ENCODE measurements at regions not wholly inside any gene's neighbourhood (a gene's known extent, or its start where the extent isn't known, plus 50 kb on each side); places are given as distances from the start of the nearest gene placed in this dataset.

DNA sequence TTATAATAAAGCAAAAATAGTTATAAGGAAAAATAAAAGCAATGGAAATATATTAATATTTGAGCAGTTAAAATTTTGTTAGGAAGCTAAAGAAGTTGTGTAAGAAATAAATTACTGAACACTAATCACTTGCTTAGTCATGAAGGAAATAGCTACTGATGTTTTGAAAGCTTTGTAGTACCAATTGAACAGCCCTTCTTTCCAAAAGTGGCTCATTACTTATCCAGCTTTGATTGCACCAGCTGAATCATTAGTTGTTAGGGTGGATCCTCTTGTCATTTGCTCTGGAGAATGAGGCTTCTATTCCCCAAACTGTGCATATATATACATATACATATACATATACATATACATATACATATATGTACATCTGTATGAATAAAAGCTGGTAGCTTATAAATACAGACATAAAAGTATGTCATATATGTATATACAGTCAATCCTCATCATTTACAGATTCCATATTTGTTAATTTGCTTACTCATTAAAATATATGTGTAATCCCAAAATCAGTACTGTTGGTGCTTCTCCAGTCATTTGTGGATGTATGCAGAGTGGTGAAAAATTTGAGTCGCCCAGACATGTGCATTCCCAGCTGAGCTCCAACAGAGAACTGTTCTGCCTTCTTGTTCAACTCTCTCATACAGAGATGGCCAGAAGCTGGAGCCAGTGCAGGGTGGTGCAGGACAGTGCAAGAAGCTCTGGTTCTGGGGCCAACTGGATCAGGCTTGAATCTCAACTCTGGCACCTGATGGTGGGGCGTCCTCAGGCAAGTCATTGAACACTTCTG lies 214.1 kb downstream of the RPAP3 start:
- no peaks in the 10 kb centered on the region for H3K4me1 ChIP-seq (ENCODE audit: insufficient read depth, low read length, poor library complexity, severe bottlenecking)
- intact Hi-C loops (cut with micrococcal nuclease; ENCODE audit: unreplicated experiment), result no loop called here
- no peaks in the 10 kb centered on the region for H3K36me3 ChIP-seq (ENCODE audit: insufficient read depth, low read length, poor library complexity, severe bottlenecking)
- H3K27ac ChIP-seq (ENCODE audit: low read depth, low read length, poor library complexity, severe bottlenecking), result no peak overlapping the region
- TF ChIP-seq EZH2 (IDR thresholded peaks at IDR 0.05; ENCODE audit: borderline replicate concordance, low read depth, low read length, poor library complexity, severe bottlenecking), result no peak
- no peak for TF ChIP-seq CTCF (conservative IDR thresholded peaks at IDR 0.05; ENCODE audit: low read depth, low read length)
- H3K4me3 ChIP-seq (ENCODE audit: low read depth, low read length, poor library complexity, severe bottlenecking), result no peak overlapping the region
- POLR2A ChIA-PET (ENCODE audit: low non-redundant PET), result no interaction called here
- CTCF ChIA-PET, result no interaction called here
- H3K9me3 ChIP-seq (ENCODE audit: low read depth, low read length, poor library complexity, severe bottlenecking), result no peaks in the 10 kb centered on the region
- no peak for DNase-seq (ENCODE audit: low spot score)
- no TSS peak for BruUV-seq (replicated peaks)
- H3K27me3 ChIP-seq (replicated peaks; ENCODE audit: insufficient read depth, low read depth, low read length, poor library complexity), result peaks cover 32% of the 10 kb centered on the region

GRCh38 chr12:47488888-47489287 lies 216.9 kb downstream of the RPAP3 start:
- Histone ChIP-seq H3K27ac (ENCODE audit: low read depth, low read length, poor library complexity, severe bottlenecking) (no peak overlapping the region), H3K9me3 (ENCODE audit: low read depth, low read length, poor library complexity, severe bottlenecking) (no peaks in the 10 kb centered on the region), H3K36me3 (ENCODE audit: insufficient read depth, low read length, poor library complexity, severe bottlenecking) (no peaks in the 10 kb centered on the region), H3K27me3 (replicated peaks; ENCODE audit: insufficient read depth, low read depth, low read length, poor library complexity) (peaks cover 28% of the 10 kb centered on the region), H3K4me3 (ENCODE audit: low read depth, low read length, poor library complexity, severe bottlenecking) (no peak overlapping the region), H3K4me1 (ENCODE audit: insufficient read depth, low read length, poor library complexity, severe bottlenecking) (no peaks in the 10 kb centered on the region)
- POLR2A ChIA-PET (ENCODE audit: low non-redundant PET), result no interaction called here
- no peak for TF ChIP-seq CTCF (conservative IDR thresholded peaks at IDR 0.05; ENCODE audit: low read depth, low read length)
- TF ChIP-seq EZH2 (IDR thresholded peaks at IDR 0.05; ENCODE audit: borderline replicate concordance, low read depth, low read length, poor library complexity, severe bottlenecking), result no peak
- no peak for DNase-seq (ENCODE audit: low spot score)
- CTCF ChIA-PET, result no interaction called here
- BruUV-seq (replicated peaks), result no TSS peak
- intact Hi-C loops (cut with micrococcal nuclease; ENCODE audit: unreplicated experiment), result no loop called here

- TF ChIP-seq CTCF (conservative IDR thresholded peaks at IDR 0.05; ENCODE audit: low read depth, low read length), result no peak
- TF ChIP-seq EZH2 (IDR thresholded peaks at IDR 0.05; ENCODE audit: borderline replicate concordance, low read depth, low read length, poor library complexity, severe bottlenecking), result no peak
- Histone ChIP-seq H3K36me3 (ENCODE audit: insufficient read depth, low read length, poor library complexity, severe bottlenecking) (no peaks in the 10 kb centered on the region), H3K4me3 (ENCODE audit: low read depth, low read length, poor library complexity, severe bottlenecking) (no peak overlapping the region), H3K9me3 (ENCODE audit: low read depth, low read length, poor library complexity, severe bottlenecking) (peaks cover 2% of the 10 kb centered on the region), H3K27ac (ENCODE audit: low read depth, low read length, poor library complexity, severe bottlenecking) (no peak overlapping the region), H3K27me3 (replicated peaks; ENCODE audit: insufficient read depth, low read depth, low read length, poor library complexity) (peaks cover 57% of the 10 kb centered on the region), H3K4me1 (ENCODE audit: insufficient read depth, low read length, poor library complexity, severe bottlenecking) (no peaks in the 10 kb centered on the region)
- no peak for DNase-seq (ENCODE audit: low spot score)
- ChIA-PET POLR2A (ENCODE audit: low non-redundant PET) (no interaction called here), CTCF (no interaction called here)
- BruUV-seq (replicated peaks), result no TSS peak
- intact Hi-C loops (cut with micrococcal nuclease; ENCODE audit: unreplicated experiment), result no loop called here
Observed at GRCh38 chr12:47481041-47481440, 224.8 kb downstream of the RPAP3 start.
